ENCODE measurements at regions not wholly inside any gene's neighbourhood (a gene's known extent, or its start where the extent isn't known, plus 50 kb on each side); places are given as distances from the start of the nearest gene placed in this dataset.

DNA sequence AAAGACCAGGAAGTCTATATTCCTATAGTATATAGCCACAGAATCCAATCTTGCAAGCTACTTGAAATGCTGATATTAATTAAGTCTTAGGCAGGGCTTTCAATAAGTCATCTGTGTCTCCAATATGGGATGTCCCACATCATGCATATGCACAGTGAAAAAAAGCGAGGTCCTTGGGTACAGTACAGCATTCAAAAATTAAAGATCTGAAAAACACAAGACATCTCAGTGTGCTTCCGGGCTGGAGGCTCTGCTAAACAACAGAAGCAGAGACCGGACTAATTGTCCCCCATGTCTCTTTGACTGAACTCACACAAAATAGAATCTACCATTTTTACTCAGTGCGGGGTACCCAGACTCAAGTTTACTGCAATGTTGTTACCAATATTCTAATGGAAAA lies 156.0 kb downstream of the DAD1 start:
- no peak for TF ChIP-seq GATA2 (IDR thresholded peaks at IDR 0.05; ENCODE audit: low read depth, low read length)
- TF ChIP-seq GATA3 (IDR thresholded peaks at IDR 0.05; ENCODE audit: low read depth, low read length) = no peak
